ENCODE measurements at regions not wholly inside any gene's neighbourhood (a gene's known extent, or its start where the extent isn't known, plus 50 kb on each side); places are given as distances from the start of the nearest gene placed in this dataset.

DNA sequence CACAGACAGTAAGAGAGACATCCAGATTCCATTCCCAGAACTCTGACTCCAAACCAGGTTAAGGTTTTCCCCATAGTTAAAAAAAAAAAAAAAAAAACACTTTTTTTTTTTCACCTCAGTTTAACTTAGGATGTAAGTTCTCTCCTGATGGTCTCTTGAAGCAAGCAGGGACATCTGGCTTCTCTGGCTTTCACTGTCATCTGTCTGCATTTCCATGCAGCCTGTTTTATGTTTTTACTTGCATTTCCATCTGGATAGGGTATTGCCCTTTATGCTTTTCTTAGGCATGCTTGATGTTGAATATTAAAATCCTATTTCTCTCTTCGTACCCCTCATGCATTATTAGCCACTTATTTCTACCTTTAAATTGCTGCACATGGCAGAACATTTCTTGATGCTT lies 135.3 kb upstream of the WWC1 start:
- DNase-seq, result no peak

DNA sequence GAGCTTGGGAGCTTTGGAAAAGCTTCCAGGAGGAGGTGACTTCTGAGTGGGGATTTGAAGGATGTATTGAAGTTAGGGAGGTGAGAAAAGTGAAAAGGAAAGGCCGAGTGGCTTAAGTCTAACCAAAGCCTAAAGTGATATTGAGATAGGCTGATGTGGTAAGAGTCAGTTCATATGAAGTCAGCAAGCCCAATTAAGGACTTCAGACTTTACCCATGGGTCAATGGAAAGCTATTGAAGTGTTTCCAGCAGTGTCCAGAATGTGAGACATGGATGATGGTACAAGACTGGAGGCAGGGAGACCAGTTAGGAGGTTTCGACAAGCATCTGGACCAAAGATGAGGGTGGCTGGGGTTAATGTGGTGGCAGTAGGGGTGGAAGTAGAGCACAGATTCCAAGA lies 134.3 kb upstream of the WWC1 start:
- DNase-seq, result no peak

DNA sequence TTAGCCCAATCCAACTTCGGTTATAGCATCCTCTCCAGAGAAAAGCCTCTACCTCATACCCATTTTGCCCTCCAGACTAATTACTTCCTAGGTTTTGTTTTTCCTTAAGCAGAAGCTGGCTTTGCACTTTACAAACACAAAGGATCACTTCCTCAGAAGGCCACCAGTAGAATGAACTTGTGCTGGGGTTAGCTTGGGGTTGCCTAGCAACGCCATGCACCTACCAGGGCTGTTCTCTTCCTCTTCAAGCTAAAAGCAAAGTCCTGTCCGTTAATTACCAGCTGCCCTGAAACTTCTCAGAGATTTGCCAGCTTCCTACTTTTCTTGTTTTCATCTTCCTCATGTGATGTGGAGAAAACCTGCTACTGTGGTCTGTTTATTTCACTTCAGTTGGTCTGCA lies 132.0 kb upstream of the WWC1 start:
- DNase-seq, result peak in 1 of 5 experiments; percentile 25

DNA sequence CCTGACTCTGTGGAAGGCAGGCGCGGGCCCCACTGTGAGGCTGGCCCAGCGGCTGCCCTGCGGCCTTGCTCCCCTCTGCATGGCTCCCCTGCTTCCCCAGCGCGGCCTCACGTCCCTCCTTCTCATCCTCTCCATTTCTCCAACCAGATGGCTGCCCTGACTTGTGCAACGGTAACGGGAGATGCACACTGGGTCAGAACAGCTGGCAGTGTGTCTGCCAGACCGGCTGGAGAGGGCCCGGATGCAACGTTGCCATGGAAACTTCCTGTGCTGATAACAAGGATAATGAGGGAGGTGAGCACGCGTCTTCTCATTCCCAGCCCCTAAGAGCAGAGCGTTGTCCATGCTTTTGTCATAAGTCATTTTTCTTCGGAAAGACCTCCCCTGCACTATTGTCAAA lies 129.0 kb upstream of the WWC1 start:
- DNase-seq, result no peak

DNA sequence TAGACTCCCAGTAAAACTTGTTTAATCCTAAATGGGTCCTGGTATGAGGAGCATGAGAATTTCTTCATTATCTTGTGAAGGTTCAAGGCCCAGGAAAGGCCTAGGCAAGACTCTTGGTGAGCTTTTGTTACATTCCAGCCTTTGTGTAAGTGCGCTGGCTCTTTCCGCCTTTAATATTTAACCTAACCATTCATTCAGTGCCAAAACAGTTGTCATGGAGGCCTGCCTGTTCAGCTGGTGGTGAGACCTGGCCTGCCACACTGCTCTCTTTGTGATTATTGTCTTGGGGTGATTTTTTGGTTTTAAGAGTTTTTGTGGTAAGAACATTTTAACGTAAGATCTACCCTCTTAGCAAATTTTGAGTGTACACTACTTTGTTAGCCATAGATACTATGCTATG lies 127.5 kb upstream of the WWC1 start:
- no peak for DNase-seq

DNA sequence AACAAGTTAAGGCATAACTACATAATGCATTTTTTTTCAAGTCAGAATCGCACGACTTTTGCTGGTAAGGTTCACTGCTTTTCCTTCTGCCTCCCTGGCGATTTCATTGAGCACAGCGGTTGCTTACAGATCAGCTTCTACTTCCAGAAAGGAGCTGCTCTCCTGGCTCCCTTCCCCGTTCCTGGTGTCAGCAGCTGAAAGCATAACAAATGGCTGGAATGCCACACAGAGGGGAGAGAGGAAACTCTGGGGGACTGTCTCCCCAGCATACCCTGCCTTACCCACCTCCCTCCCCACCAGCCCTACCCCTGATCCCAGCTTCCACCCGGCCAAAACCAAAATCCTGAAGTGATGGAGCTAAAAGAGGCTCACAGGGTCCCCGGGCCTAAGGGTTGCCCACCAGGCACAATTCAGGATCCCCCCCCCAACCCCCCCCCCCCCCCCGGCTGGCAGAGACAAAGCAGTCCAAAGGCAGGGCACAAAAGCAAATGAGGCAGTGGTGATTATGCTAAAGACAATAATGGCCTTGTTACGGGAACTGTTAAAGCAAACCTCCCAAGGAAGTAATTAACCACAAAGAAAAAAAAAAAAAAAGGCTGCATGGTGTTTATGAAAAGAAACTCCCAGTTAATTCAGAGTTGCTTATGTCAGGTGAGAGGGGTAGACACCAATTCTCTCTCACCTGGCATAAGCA lies 126.1 kb upstream of the WWC1 start:
- peak in 1 of 5 experiments; percentile 22 for DNase-seq

DNA sequence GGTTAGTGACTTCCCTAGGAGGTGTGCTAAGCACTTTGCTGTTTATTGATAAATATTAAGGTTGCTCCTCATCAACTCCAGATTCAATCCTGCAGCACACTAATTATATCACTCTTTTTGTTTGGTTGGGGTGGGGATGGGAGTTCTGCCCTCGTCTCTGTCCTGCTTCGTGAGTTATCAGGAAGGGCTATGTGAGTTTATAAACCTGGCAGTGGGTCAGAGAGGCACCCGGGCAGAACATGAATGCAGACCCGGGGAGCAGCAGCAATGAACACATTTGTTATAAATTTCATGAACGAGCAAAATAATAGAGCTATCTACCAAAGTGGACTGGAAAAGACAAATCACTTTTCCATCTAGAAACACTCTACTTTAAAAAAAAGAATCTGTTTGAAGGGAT lies 125.5 kb upstream of the WWC1 start:
- DNase-seq, result no peak

DNA sequence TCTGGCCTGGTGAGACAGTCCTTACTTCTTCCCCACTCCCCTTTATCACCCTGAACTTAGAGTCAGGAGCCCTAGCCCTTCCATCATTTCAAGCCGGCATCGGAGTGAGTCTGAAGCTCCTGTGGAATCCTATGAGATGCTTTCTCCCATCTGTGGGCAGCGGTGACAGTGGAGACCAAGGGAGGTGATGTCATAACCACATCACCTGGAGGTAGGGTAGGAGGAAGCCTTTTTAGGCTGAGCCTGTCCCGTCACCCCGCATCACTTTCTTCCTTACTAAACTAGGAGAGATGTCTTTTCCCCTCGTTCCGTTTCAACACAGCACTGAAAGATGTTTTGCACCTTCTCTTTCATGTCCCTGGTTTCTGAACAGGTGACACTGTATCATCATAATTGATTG lies 124.1 kb upstream of the WWC1 start:
- DNase-seq, result no peak

DNA sequence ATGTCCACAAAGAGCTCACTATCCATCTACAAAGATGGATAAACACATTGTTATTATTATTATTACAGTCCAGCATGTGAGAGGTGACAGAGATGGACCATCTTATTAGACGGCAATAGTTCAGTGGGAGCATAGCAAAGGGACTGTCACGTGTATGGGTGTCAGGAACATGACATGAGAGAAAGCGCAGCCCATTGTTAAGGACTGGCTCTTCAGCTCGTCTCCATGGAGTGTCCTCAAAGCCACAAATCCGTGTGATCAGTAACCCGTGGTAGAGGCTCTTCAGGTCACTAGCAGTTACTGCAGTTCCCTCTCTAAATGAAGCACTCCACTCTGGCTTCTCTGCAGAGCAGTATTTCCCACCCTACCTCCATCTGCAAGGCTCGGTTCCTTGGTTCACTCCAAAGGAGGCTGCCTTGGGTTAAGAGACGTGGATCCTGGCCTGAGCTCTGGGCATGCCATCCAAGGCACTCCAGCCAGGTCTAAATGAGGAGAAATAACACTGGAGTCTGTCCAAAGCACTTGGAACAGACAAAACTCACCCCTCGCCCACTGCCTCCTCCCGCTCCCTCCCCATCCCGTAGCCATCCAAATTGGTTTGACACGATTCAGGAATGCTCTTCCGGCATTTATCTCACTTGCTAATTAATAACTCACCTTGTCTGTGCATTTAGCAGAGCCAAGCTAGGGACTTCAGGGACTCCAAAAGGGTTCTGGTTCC lies 122.3 kb upstream of the WWC1 start:
- no peak for DNase-seq

DNA sequence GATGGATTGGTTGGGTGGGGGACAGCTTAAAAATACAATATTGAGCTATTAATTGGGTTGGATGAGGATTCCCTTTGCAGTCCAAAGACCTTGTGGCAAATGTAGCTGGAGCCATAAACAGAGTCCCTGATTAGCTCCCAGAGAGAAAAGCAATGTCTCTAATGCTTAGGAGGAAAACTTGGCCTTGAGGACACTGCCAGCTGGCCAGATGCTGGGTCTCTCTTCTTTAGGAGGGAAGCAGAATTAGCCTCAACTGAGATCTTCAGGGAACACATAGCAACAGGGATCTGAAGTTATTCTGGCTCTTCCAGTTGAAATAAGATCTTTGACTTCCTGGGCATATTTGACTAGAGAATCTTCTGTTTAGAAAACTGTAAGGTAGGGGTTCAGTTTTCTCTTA lies 121.7 kb upstream of the WWC1 start:
- DNase-seq, result no peak

DNA sequence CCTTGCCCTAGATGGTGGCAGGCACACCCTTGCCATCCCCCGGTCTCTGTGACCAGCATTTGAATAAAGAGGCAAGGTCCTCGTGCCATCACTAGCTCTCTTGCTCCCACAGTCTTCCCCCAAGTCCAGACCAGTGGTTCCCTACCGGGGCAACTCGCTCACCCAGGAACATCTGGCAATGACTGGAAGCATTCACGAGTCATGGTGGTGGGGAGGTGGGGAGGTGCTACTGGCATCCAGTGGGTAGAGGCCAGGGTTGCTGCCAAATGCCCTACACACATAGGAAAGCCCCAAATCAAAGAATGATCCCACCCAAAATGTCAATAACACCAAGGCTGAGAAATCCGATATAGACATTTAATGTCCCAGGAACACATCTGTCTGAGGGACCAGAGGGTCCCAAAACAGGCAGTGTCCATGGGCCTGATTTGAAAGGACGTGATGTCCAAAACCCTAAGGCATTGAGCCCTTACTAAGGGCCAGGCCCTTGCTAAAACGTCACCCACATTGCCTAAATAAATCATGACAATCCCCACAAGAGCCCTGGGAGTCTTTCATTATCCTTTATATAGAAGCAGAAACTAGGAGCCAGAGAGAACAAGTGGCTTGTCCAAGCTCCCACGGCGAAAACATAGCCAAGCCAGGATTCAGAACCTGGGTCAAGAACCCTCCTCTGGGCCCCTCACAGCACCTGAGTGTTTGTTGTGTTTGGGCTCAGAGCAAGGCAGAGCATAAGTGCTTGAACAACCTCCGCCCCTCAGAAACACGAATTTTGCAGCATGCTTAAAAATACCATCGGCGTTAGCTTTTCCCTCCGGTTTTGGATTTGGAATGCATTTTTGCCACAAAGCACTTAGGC lies 119.3 kb upstream of the WWC1 start:
- no peak for DNase-seq

DNA sequence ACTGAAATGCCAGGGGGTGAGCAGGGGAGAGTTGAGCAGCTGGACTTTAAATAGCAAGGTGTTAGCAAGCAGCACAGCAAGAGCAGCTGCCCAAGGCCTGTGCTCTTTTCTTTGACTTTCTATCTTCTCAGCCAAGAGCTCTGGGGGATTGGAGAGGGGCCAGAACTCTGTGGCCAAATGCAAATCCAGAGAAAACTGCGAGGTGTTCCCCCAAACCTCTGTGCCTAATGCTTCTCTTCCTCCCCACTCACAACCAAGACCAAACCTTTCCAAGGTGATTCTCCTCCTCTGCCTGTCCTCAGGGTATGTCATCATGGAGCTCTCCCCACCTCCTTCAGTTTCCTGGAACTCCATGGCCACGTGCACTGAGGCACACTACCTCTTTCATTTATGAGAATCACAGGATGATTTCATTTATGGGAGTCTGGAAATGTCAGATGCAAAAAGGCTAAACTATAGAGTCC lies 118.7 kb upstream of the WWC1 start:
- no peak for DNase-seq

DNA sequence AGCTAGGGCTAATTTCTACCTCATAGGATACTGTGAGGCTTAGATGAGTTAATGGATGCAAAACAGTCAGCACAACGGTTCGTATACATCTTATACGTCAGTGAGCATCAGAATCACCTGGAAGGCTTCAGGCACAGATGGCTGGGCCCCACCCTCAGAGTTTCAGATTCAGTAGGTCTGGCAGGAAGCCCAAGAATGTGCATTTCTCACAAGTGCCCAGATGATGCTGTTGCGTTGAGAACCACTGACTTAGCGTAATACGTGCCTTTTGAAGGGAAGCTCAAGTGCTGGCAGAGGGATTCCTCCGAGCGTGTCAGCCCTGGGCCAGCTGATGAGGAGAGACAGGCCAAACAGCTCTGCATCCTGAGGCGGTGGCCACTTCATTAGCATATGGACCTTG lies 117.1 kb upstream of the WWC1 start:
- DNase-seq, result peak in 1 of 5 experiments; percentile 9

DNA sequence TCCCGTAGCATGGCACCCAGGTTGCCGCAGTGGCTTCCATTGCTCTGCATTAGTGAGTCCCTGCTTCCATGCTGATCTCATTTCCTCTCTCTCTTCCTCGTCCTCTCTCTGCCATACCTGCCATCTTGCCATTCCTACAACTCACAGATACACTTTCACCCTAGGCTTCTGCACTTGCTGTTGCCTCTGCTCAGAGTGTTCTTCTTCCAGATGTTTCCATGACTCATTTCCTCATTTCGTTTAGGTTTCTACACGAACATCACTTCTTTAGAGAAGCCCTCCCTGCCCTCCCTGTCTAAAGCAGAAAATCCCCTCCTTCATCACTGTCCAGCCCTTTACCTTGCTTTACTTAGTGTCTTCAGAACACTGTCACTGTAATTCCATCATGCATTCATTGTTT lies 115.2 kb upstream of the WWC1 start:
- no peak for DNase-seq

DNA sequence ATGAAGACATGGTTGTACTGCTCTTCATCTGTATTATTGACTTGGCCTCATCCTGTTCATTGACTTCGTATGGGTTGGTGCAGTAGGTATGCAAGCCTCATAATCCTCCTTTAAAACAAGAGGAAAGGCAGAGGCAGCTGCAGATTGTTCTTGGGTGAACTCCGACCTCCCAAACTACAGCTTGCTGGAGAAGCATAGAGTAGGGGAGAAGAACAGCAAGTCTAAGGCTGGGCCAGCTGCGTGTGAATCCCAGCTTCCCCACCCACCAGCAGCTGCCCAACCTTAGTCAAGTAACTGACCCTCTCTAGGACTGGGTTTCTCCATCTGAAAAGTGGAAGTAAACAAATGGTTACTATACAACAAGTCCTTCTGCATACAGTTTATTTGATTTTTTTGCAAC lies 114.5 kb upstream of the WWC1 start:
- no peak for DNase-seq

DNA sequence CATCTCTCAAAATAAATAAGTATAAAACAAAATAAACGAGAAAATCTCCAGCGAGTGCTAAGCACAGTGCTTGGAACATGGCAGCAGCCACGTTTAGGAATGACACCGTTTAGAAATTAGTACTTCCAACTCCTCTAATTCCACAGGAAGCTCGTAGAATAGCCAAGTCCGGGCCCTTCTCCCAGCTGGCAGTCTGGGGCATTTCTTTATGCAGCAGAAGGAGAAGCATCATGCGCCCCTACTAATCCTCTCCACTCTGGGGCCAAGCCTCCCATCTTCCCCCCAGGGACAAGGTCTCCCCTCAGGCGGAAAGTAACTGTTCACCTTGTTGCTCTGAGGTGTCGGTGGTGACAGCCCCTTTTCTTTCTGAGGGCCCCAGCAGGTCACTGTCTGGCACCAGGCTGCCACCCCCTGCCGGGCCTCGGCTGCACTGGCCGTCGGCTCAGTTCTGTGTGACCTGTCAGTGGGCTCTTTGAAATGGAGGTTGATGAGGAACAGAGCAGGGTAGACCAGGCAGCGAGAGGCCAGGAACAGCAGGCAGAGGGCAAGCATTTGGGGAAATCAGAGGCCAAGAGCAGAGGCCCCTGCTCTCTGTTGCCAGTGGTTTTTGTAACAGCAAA lies 113.5 kb upstream of the WWC1 start:
- DNase-seq, result no peak

DNA sequence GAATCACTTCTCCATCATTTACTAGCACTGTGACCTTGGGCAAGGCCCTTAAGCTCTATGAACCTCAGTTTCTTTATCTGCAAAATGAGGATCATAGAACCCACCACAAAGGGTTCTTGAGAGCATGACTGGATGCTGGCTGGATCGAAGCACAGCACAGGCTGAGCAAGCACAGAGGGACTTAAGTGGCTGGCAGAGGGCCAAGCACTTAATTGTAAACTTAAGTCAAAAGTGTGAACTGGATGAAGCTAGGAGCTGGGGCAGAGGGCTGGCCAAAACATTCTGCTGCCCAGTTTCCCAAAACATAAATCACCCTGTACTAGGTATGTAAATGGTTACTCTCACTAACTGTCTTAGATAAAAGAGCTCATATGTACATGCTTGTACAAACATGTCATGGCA lies 112.3 kb upstream of the WWC1 start:
- DNase-seq, result no peak

DNA sequence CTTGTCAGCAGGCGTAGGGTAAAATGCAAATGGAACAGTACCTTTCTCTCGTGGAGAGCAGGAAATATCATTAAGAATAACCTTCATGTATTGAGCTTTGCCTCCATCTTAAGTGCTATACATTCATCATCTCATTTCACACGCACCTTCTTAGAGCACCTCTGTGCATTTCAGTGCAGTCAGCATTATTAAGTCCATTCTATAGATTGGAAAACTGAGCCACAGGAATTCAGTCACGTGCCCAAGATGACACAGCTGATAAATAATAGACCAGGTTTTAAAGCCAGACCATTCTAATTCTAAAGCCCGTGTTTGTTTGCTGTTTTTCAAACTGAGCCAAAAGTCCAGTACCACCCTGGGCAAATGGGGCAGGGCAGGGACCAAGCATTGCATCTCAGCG lies 109.2 kb upstream of the WWC1 start:
- no peak for DNase-seq

DNA sequence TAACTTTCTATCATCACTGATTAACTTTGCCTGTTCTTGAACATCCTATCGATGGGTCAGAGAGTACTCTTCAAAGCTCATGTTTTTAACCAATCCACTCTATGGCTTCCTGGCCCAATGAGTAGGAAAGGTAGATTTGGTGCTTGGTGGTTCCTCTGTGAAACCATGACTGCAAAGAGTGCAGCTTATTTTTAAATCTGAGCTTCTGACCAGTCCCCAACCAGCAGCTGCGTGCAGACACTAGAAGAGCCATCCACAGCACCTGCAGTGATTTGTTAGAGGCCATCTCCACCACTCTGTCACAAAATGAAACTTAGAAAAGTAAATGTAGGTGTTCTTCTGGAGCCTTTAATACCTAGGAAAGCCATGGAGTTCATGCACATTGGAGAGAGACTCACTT lies 107.3 kb upstream of the WWC1 start:
- no peak for DNase-seq

DNA sequence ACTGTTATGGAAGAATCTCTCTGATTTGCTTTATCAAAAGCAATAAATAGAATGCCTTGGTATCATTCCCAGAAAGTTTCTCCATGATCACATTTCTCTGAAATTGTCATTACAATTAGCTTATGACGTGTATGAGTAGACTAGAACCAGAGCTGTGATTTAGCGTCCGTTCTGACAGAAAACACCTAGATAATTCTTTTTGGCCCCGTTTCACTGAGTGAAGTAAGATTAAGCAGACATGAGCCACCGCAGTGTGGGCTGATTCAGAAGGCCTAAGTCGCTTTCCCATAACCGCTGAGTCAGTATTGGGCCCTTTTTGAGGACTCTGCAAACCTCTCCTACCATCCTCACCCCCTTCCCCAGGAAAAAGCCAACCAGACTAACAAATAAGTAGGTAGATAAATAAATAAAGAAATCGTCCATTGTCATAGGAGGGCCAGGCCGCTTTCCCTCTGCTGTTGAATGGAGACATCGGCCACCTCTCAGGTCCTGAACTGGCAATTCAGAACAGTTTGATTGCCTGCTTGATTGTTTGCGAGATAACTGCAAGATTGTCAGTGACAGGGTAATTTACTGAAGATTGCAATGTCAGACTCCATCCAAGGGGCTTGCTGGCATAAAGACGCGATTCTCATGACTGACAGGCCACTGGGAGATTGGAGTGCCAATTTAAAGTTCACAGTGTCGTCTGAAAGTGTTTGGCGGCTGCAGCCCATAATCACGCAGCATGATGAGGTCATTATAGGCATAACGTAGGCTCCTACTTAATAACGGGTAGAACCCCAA lies 105.0 kb upstream of the WWC1 start:
- DNase-seq, result no peak

DNA sequence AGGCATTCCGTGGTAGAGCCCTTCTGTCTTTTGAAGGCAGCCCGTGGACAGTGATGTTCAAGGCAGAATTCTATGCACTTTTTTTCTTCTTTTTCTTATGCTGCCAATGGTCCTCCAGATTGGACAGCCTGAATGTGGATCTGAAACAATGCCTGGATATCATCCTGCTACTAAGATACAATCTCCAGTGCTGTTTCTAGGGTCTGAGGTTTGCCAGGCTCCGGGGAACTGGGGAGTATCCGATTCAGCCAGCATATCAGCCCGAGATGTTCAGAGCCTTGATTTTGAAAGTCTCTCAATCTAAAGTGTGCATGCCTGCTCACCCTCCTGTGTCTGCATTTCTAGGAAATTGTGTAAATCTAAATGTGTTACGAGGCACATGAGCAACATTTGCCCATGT lies 103.8 kb upstream of the WWC1 start:
- DNase-seq, result no peak

DNA sequence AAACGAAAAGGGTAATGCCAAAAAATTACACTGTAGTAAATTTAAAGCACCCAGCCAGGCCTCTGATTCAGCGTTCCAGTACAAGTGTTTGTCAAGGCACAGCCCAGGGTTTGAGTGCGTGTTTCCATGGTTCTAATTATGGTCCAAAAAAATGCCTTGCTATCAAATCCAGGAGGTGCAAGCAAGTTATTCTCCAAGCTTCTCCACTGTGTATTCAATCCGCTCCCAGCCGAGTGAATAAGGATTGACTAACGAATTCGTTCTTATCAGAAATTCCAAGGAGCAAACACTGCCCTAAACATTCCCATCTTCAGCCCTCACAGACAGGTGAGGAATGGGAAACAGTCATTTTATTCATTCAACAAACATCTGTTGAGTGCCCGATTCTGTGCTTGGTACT lies 103.3 kb upstream of the WWC1 start:
- DNase-seq, result no peak

Measured in T-helper 2 cell (primary cell).